G401 (cell line): ENCODE measurements at regions not wholly inside any gene's neighbourhood (a gene's known extent, or its start where the extent isn't known, plus 50 kb on each side); places are given as distances from the start of the nearest gene placed in this dataset.
"Not testable (repeated sequence)": the region's sequence is repeated elsewhere in the genome, so short reads cannot be mapped to it uniquely, and the experiment has no call there.

Source experiments
- DNase-seq: peaks from one replicate; pipeline ENCODE4 v3.0.0-alpha.2; 2015; ENCODE audit warnings: low spot score
- in situ Hi-C: cut with HindIII; loops from 2 replicates; pipeline ENCODE4 v1.10.0; 2016; ENCODE audit warnings: low sequenced_read_pairs, mixed read lengths

- DNase-seq, result no peak
- in situ Hi-C loops, result no loop called here
These were observed 206.8 kb upstream of the PLXNA2 start for GRCh38 chr1:208450958-208451357.

- DNase-seq, result no peak
- in situ Hi-C loops, result no loop called here
These were observed 211.6 kb upstream of the PLXNA2 start for GRCh38 chr1:208455821-208456220.

GRCh38 chr1:208456487-208456886 lies 212.3 kb upstream of the PLXNA2 start:
- in situ Hi-C loops, result no loop called here
- no peak for DNase-seq

- in situ Hi-C loops, result no loop called here
These were observed 216.6 kb upstream of the PLXNA2 start for GRCh38 chr1:208460823-208461222.

GRCh38 chr1:208461680-208462079 lies 217.5 kb upstream of the PLXNA2 start:
- DNase-seq, result no peak

More at GRCh38 chr1:208460823-208461222, 216.6 kb upstream of the PLXNA2 start:
- no peak for DNase-seq

GRCh38 chr1:208462761-208463160 lies 218.6 kb upstream of the PLXNA2 start:
- in situ Hi-C loops, result no loop called here
- no peak for DNase-seq

More at GRCh38 chr1:208461680-208462079, 217.5 kb upstream of the PLXNA2 start:
- in situ Hi-C loops, result no loop called here

GRCh38 chr1:208465266-208465665 lies 221.1 kb upstream of the PLXNA2 start:
- no peak for DNase-seq
- in situ Hi-C loops, result no loop called here

- DNase-seq, result no peak
- in situ Hi-C loops, result no loop called here
These were observed 221.8 kb upstream of the PLXNA2 start for GRCh38 chr1:208465786-208466590.

- in situ Hi-C loops, result no loop called here
These were observed 223.1 kb upstream of the PLXNA2 start for GRCh38 chr1:208467151-208467780.

GRCh38 chr1:208475449-208475848 lies 231.3 kb upstream of the PLXNA2 start:
- no peak for DNase-seq
- in situ Hi-C loops, result no loop called here

More at GRCh38 chr1:208467151-208467780, 223.1 kb upstream of the PLXNA2 start:
- no peak for DNase-seq

- DNase-seq, result no peak
- in situ Hi-C loops, result no loop called here
These were observed 232.0 kb upstream of the PLXNA2 start for GRCh38 chr1:208475951-208476845.

GRCh38 chr1:208476846-208477170 lies 232.6 kb upstream of the PLXNA2 start:
- no peak for DNase-seq
- in situ Hi-C loops, result no loop called here

GRCh38 chr1:208479435-208479834 lies 235.3 kb upstream of the PLXNA2 start:
- DNase-seq, result no peak
- in situ Hi-C loops, result no loop called here

GRCh38 chr1:208485512-208485911 lies 241.3 kb upstream of the PLXNA2 start:
- DNase-seq, result no peak
- in situ Hi-C loops, result no loop called here

GRCh38 chr1:208486677-208487076 lies 242.5 kb upstream of the PLXNA2 start:
- no peak for DNase-seq
- in situ Hi-C loops, result no loop called here

GRCh38 chr1:208488432-208488831 lies 244.2 kb upstream of the PLXNA2 start:
- in situ Hi-C loops, DNase-seq: not testable (repeated sequence)

- in situ Hi-C loops, result no loop called here
- DNase-seq, result no peak
These were observed 252.5 kb upstream of the PLXNA2 start for GRCh38 chr1:208496467-208497371.

GRCh38 chr1:208497866-208498541 lies 253.8 kb upstream of the PLXNA2 start:
- DNase-seq, result no peak

More at GRCh38 chr1:208497866-208498541, 253.8 kb upstream of the PLXNA2 start:
- in situ Hi-C loops, result no loop called here
